A673 (cell line): ENCODE measurements at regions not wholly inside any gene's neighbourhood (a gene's known extent, or its start where the extent isn't known, plus 50 kb on each side); places are given as distances from the start of the nearest gene placed in this dataset.

ENCODE experiments used
- EZH2 ChIP-seq: fragments of 200-600 bp; sonication (generic); IDR thresholded peaks from 2 replicates; pipeline ENCODE4 v1.6.1; 2017; ENCODE audit warnings: borderline replicate concordance, low read depth, mild to moderate bottlenecking, mixed read lengths, antibody characterized with exemption, low read length; ENCODE audit not compliant: poor library complexity, severe bottlenecking
- TF ChIP-seq, protein P1 (sequence below): fragments of 300-800, 200-600 bp; sonication (generic); conservative IDR thresholded peaks from 2 replicates; pipeline ENCODE4 v1.5.1; 2017; ENCODE audit warnings: low read depth, mild to moderate bottlenecking, antibody characterized with exemption, low read length, moderate library complexity, mixed read lengths

DNA sequence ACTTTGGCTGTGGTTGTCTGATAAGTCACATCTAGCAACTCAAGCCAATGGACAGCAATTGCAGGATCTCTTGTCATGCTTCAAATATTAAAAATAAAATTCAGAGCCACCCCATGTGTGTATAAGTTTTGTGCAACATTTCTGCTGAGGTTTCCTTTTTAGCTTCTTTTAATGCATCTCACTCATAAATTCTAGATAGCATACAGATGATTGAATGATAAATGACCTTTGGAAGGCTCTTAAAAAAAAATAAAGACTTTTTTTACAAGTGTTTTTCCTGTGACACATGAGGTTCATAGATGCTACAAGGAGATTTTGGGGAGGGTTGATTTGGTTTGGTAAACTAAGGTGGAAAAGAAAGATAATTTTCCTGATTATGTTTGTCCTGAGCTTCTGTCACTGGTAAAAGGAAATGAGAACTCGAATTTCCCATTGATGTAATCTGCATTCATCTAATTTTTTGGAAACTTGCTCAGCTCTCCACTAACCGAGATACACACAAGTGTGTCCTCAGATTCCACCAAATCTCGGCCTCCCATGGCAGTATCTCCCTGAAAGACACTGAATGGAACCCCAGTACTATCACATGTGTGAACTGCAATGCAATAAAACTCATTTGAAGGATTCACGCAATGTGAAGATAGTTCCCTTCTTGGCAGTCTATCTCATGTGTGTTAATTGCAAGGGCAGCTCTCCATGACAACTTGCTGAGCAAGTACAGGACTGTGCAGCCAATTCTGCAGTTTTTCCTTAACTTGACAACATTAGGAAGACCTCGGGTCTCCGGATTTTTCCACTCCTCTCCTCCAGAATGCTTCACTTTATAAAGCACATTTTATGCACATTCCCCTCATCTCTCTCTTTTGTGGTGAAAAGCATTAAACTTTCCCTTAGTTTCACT, 185.4 kb upstream of the PFKP start:
- TF ChIP-seq, protein P1, sequence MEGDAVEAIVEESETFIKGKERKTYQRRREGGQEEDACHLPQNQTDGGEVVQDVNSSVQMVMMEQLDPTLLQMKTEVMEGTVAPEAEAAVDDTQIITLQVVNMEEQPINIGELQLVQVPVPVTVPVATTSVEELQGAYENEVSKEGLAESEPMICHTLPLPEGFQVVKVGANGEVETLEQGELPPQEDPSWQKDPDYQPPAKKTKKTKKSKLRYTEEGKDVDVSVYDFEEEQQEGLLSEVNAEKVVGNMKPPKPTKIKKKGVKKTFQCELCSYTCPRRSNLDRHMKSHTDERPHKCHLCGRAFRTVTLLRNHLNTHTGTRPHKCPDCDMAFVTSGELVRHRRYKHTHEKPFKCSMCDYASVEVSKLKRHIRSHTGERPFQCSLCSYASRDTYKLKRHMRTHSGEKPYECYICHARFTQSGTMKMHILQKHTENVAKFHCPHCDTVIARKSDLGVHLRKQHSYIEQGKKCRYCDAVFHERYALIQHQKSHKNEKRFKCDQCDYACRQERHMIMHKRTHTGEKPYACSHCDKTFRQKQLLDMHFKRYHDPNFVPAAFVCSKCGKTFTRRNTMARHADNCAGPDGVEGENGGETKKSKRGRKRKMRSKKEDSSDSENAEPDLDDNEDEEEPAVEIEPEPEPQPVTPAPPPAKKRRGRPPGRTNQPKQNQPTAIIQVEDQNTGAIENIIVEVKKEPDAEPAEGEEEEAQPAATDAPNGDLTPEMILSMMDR, result no peak
- TF ChIP-seq EZH2, result no peak
